ENCODE measurements at regions not wholly inside any gene's neighbourhood (a gene's known extent, or its start where the extent isn't known, plus 50 kb on each side); places are given as distances from the start of the nearest gene placed in this dataset.

DNA sequence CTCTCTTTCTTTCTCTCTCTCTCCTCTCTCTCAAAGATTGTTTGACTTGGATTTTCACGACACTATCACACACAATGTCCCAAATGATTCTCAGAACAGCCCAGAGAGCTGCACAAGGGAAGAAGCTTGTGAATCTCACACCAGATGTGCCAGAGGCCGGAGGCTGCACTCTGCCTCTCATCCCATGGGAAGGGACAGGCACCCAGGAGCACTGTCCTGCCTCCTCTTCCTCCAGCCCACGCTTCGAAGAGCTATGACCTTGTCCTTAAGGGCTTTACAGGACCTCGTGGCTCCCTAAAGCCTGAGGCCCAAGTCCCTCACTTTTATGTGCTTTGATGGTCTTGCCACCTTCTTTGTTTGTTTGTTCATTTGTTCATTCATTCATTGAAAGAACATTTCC lies 267.6 kb downstream of the FAM43A start:
- no peaks in the 10 kb centered on the region for H3K27me3 ChIP-seq (replicated peaks; ENCODE audit: insufficient read depth, low read length)
- TF ChIP-seq EZH2 (optimal IDR thresholded peaks at IDR 0.05; ENCODE audit: low read depth, low read length) (no peak), EZH2phosphoT487 (IDR thresholded peaks at IDR 0.05; ENCODE audit: low read length) (no peak)
- TF ChIP-seq, protein P1, sequence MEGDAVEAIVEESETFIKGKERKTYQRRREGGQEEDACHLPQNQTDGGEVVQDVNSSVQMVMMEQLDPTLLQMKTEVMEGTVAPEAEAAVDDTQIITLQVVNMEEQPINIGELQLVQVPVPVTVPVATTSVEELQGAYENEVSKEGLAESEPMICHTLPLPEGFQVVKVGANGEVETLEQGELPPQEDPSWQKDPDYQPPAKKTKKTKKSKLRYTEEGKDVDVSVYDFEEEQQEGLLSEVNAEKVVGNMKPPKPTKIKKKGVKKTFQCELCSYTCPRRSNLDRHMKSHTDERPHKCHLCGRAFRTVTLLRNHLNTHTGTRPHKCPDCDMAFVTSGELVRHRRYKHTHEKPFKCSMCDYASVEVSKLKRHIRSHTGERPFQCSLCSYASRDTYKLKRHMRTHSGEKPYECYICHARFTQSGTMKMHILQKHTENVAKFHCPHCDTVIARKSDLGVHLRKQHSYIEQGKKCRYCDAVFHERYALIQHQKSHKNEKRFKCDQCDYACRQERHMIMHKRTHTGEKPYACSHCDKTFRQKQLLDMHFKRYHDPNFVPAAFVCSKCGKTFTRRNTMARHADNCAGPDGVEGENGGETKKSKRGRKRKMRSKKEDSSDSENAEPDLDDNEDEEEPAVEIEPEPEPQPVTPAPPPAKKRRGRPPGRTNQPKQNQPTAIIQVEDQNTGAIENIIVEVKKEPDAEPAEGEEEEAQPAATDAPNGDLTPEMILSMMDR (IDR thresholded peaks at IDR 0.05; ENCODE audit: low read length), result no peak
- no peaks in the 10 kb centered on the region for H4K20me1 ChIP-seq (ENCODE audit: insufficient read depth, low read length)
- H3K9ac ChIP-seq (ENCODE audit: low read length), result no peak overlapping the region
- no peak for DNase-seq
- H3K4me1 ChIP-seq (ENCODE audit: low read length), result no peaks in the 10 kb centered on the region
- H3K4me3 ChIP-seq (ENCODE audit: low read length), result no peak overlapping the region
- H3K4me2 ChIP-seq (ENCODE audit: low read depth, low read length), result no peak overlapping the region
- H3K9me3 ChIP-seq (replicated peaks; ENCODE audit: insufficient read depth, low read length), result no peaks in the 10 kb centered on the region
- no peaks in the 10 kb centered on the region for H3K79me2 ChIP-seq (ENCODE audit: low read length)
- no peak overlapping the region for H2AFZ ChIP-seq (ENCODE audit: low read length)
- H3K36me3 ChIP-seq (replicated peaks; ENCODE audit: insufficient read depth, low read length), result no peaks in the 10 kb centered on the region
- H3F3A ChIP-seq (ENCODE audit: insufficient read depth, low read length), result no peaks in the 10 kb centered on the region
- H3K9me2 ChIP-seq (replicated peaks; ENCODE audit: insufficient read depth, low read length), result no peaks in the 10 kb centered on the region
- H3K27ac ChIP-seq (ENCODE audit: low read length), result no peak overlapping the region

DNA sequence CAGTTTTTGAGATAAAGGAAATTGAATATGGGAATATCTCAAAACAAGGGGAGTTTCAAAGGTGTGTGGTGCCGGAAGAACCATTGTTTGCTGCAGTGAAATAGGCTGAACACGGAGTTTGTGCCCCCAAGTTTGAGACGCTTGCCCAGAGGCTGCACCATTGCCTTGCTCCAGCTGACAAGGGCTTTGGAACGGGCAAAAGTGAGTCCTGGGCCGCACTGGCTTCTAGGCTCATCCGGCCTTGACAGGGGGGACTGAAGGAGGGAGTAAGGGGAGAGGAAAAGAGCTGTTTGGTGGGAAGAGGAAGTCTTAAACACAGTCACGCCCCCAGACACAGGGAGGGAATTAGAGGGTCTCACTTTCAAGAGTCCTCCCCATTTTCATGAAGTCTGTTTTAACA lies 269.9 kb downstream of the FAM43A start:
- Histone ChIP-seq H3K9ac (ENCODE audit: low read length) (no peak overlapping the region), H3F3A (ENCODE audit: insufficient read depth, low read length) (no peaks in the 10 kb centered on the region), H3K4me2 (ENCODE audit: low read depth, low read length) (no peak overlapping the region), H3K27me3 (replicated peaks; ENCODE audit: insufficient read depth, low read length) (no peaks in the 10 kb centered on the region), H3K9me3 (replicated peaks; ENCODE audit: insufficient read depth, low read length) (no peaks in the 10 kb centered on the region), H4K20me1 (ENCODE audit: insufficient read depth, low read length) (no peaks in the 10 kb centered on the region), H3K9me2 (replicated peaks; ENCODE audit: insufficient read depth, low read length) (no peaks in the 10 kb centered on the region), H3K79me2 (ENCODE audit: low read length) (no peaks in the 10 kb centered on the region), H3K27ac (ENCODE audit: low read length) (no peak overlapping the region), H3K36me3 (replicated peaks; ENCODE audit: insufficient read depth, low read length) (no peaks in the 10 kb centered on the region), H3K4me3 (ENCODE audit: low read length) (no peak overlapping the region), H2AFZ (ENCODE audit: low read length) (no peak overlapping the region), H3K4me1 (ENCODE audit: low read length) (no peaks in the 10 kb centered on the region)
- no peak for DNase-seq
- TF ChIP-seq EZH2phosphoT487 (IDR thresholded peaks at IDR 0.05; ENCODE audit: low read length) (no peak), EZH2 (optimal IDR thresholded peaks at IDR 0.05; ENCODE audit: low read depth, low read length) (no peak)
- TF ChIP-seq, protein P1 (IDR thresholded peaks at IDR 0.05; ENCODE audit: low read length), result no peak

DNA sequence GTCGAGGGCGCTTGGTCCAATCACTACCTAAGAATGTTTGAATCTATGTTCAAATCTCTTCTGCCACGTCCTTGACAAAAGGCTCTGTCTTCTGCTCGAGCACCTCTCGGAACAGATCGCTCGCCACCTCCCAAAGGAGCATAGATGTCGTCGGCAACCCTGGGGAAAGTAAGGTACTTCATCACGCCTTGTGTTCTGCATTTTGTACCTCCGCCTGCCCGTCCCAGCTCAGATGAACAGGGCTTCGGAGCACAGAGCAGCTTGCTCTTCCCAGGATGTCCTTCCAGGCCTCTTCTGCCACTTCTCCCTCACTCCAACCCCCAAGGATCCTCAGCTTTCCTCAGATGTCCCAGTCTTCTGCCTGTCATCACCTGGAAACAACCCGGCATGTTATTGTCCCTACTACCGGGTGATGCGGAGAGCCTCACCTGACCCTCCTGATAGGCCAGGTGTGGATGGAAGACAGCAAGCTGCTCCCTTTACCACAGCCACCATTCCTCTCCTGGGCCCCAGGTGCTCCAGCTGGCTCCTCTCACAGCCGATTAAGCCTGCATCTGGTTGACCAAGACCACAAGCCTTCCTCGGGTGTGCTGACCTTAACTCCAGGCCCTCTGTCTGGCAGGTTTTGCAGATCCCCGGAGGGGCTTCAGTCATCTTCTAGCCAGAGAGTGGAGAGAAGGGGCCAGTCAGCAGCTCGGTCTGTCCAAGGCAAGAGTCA lies 270.5 kb downstream of the FAM43A start:
- Histone ChIP-seq H3K4me3 (ENCODE audit: low read length) (no peak overlapping the region), H3K27ac (ENCODE audit: low read length) (no peak overlapping the region), H3K9ac (ENCODE audit: low read length) (no peak overlapping the region), H2AFZ (ENCODE audit: low read length) (no peak overlapping the region), H3K9me2 (replicated peaks; ENCODE audit: insufficient read depth, low read length) (no peaks in the 10 kb centered on the region), H3F3A (ENCODE audit: insufficient read depth, low read length) (no peaks in the 10 kb centered on the region), H3K27me3 (replicated peaks; ENCODE audit: insufficient read depth, low read length) (no peaks in the 10 kb centered on the region), H3K9me3 (replicated peaks; ENCODE audit: insufficient read depth, low read length) (no peaks in the 10 kb centered on the region), H3K79me2 (ENCODE audit: low read length) (no peaks in the 10 kb centered on the region), H4K20me1 (ENCODE audit: insufficient read depth, low read length) (no peaks in the 10 kb centered on the region), H3K4me2 (ENCODE audit: low read depth, low read length) (no peak overlapping the region), H3K4me1 (ENCODE audit: low read length) (no peaks in the 10 kb centered on the region), H3K36me3 (replicated peaks; ENCODE audit: insufficient read depth, low read length) (no peaks in the 10 kb centered on the region)
- no peak for TF ChIP-seq EZH2phosphoT487 (IDR thresholded peaks at IDR 0.05; ENCODE audit: low read length)
- no peak for DNase-seq

DNA sequence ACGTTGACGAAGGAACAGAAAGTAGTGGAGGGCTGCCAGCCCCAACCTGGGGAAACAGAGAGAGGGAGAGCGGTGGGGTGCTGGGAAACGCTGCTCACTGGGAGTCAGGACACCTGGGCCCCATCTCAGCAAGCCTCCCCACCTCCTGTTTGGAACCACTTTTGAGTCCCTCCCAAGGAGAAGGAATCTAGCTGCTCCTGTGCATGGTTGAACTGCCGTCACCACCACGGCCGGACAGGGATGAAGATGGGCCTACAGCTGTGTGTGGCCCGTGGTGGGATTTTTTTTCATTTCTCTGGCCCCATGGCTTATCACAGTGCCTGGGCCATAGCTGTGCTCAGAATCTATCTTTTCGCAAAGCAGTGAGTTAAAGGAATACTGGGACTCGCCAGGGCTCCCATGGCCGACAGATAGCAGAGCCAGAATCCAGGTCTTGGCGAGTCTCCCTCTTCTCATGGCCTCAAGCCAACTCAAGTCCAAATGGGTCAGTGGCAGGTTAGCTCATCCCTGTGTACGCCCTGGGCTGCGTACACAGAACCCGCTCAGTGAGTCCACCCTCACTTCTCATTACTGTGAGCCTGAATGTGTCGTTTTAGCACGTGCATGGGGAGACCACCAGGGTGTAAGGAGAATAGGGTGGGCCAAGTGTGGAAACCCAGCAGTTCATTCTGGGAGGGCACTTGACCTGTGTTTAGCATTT lies 271.2 kb downstream of the FAM43A start:
- no peak overlapping the region for H3K27ac ChIP-seq (ENCODE audit: low read length)
- TF ChIP-seq, protein P1 (IDR thresholded peaks at IDR 0.05; ENCODE audit: low read length), result no peak
- TF ChIP-seq EZH2phosphoT487 (IDR thresholded peaks at IDR 0.05; ENCODE audit: low read length) (no peak), EZH2 (optimal IDR thresholded peaks at IDR 0.05; ENCODE audit: low read depth, low read length) (no peak)
- H3K27me3 ChIP-seq (replicated peaks; ENCODE audit: insufficient read depth, low read length), result no peaks in the 10 kb centered on the region
- no peak overlapping the region for H3K4me3 ChIP-seq (ENCODE audit: low read length)
- H3K36me3 ChIP-seq (replicated peaks; ENCODE audit: insufficient read depth, low read length), result no peaks in the 10 kb centered on the region
- no peaks in the 10 kb centered on the region for H4K20me1 ChIP-seq (ENCODE audit: insufficient read depth, low read length)
- H2AFZ ChIP-seq (ENCODE audit: low read length), result no peak overlapping the region
- no peaks in the 10 kb centered on the region for H3K4me1 ChIP-seq (ENCODE audit: low read length)
- H3K9me2 ChIP-seq (replicated peaks; ENCODE audit: insufficient read depth, low read length), result no peaks in the 10 kb centered on the region
- no peaks in the 10 kb centered on the region for H3K79me2 ChIP-seq (ENCODE audit: low read length)
- no peak overlapping the region for H3K4me2 ChIP-seq (ENCODE audit: low read depth, low read length)
- no peaks in the 10 kb centered on the region for H3K9me3 ChIP-seq (replicated peaks; ENCODE audit: insufficient read depth, low read length)
- H3K9ac ChIP-seq (ENCODE audit: low read length), result no peak overlapping the region
- no peaks in the 10 kb centered on the region for H3F3A ChIP-seq (ENCODE audit: insufficient read depth, low read length)
- no peak for DNase-seq

Measured in MM.1S (cell line).